ENCODE measurements at regions not wholly inside any gene's neighbourhood (a gene's known extent, or its start where the extent isn't known, plus 50 kb on each side); places are given as distances from the start of the nearest gene placed in this dataset.
"Not testable (repeated sequence)": the region's sequence is repeated elsewhere in the genome, so short reads cannot be mapped to it uniquely, and the experiment has no call there.

DNA sequence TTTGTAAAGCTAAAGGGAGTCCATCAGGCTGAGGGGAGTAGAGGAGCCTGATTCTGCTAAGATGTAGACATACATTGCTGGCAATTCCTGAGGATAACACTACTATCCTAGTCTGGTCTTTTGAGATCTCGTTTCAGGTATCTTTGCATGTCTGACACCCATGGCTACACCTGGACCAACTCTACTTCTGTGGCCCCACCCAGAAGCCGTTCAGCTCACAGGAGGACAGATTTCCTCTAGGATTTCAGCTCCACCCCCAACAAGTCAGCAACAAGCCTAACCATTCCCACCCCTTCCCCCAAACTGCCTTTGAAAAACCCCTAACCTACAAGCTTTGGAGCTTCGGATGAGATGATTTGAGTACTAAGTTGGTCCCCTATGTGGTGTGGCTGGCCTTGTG, 848.2 kb downstream of the NLGN4X start:
- Mint-ChIP-seq H3K4me3 (no peak overlapping the region), H3K27ac (no peak overlapping the region), H3K4me1 (ENCODE audit: low read depth) (no peaks in the 10 kb centered on the region), H3K27me3 (no peaks in the 10 kb centered on the region), H3K9me3 (ENCODE audit: low read depth) (no peaks in the 10 kb centered on the region), H3K36me3 (no peaks in the 10 kb centered on the region)

DNA sequence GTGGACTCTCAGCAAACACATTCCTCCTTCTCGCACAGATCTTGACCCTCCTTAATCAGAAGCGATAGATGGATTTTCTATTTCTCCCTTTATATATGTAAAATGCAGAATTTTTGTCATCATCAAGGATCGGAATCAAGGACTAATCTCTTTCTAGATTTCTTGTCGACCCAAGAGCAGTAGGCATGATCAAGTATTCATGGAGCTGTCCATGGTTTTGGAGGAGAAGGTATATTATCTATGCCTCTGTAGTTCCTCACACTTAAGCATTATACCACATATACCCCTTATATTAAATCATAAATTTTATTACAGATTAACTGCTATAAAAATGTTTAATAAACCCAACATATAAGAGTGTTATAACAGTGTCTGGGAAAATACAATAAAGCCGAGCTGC, 886.8 kb downstream of the NLGN4X start:
- Mint-ChIP-seq H3K4me1 (ENCODE audit: low read depth) (no peaks in the 10 kb centered on the region), H3K27ac (no peak overlapping the region), H3K27me3 (no peaks in the 10 kb centered on the region), H3K36me3 (no peaks in the 10 kb centered on the region), H3K4me3 (no peak overlapping the region), H3K9me3 (ENCODE audit: low read depth) (no peaks in the 10 kb centered on the region)

DNA sequence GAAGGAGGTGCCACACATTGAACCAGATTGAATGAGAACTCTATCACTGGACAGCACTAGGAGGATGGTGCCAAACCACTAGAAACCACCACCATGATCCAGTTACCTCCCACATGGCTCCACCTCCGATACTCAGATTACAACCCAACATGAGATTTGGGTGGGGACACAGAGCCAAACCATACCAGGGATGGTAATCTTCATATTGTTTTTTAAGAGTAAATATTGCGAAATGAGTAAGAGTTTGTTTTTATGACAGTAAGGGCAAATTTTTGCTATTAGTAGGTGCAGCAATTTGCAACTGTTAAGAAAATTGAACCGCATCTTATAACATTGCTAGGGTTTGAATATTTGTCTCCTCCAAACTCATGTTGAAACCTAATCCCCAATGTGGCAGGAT, 891.5 kb downstream of the NLGN4X start:
- Mint-ChIP-seq H3K27me3 (no peaks in the 10 kb centered on the region), H3K27ac (no peak overlapping the region), H3K4me1 (ENCODE audit: low read depth) (no peaks in the 10 kb centered on the region), H3K36me3 (no peaks in the 10 kb centered on the region), H3K9me3 (ENCODE audit: low read depth) (no peaks in the 10 kb centered on the region), H3K4me3 (no peak overlapping the region)

GRCh38 chrX:5324546-5324945, 904.1 kb downstream of the NLGN4X start:
- Mint-ChIP-seq H3K27me3 (no peaks in the 10 kb centered on the region), H3K36me3 (no peaks in the 10 kb centered on the region), H3K27ac (no peak overlapping the region)

DNA sequence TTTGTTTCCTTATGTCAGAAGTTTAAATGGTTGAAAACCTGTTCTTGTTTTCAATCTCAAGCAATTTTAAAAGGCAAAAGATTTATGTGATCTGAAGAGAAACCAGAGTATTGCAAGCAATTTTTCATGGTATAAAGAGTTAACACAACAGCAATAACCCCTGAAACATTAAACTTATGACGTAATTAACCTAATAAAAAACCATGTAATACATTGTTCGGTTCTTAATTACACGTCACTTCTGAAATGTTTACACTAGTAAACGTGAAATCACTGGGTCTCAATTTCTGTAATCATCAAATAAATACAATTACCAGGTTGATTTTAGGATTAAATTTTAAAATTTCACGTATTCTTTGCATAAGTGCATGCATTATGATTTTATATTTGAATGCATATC, 914.5 kb downstream of the NLGN4X start:
- no peaks in the 10 kb centered on the region for H3K36me3 Mint-ChIP-seq
- H3K4me3 Mint-ChIP-seq = no peak overlapping the region
- H3K9me3 Mint-ChIP-seq (ENCODE audit: low read depth) = no peaks in the 10 kb centered on the region
- H3K27ac Mint-ChIP-seq = no peak overlapping the region
- H3K27me3 Mint-ChIP-seq = no peaks in the 10 kb centered on the region
- no peaks in the 10 kb centered on the region for H3K4me1 Mint-ChIP-seq (ENCODE audit: low read depth)

More at GRCh38 chrX:5324546-5324945, 904.1 kb downstream of the NLGN4X start:
- no peaks in the 10 kb centered on the region for H3K4me1 Mint-ChIP-seq (ENCODE audit: low read depth)
- no peak overlapping the region for H3K4me3 Mint-ChIP-seq
- H3K9me3 Mint-ChIP-seq (ENCODE audit: low read depth) = no peaks in the 10 kb centered on the region

DNA sequence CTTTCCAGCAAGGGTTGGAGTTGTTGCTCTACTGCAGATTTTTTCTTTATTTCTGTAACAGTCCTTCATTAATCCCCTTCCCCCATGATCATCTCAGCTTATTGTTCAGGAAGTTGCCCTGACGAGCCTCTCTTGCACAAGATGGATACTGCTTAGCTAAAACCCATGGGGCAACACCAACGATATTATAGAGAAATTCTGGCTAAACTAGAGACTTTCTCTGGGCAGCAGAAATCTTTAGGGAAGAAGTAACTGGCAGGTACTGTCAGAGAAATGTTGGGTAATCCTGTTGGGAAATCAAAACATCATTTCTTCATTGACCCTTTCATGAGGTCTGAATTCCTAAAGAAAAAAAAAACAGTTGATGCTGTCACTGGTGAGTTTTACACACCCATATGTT, 921.3 kb downstream of the NLGN4X start:
- Mint-ChIP-seq H3K9me3 (ENCODE audit: low read depth) (no peaks in the 10 kb centered on the region), H3K4me3 (no peak overlapping the region), H3K4me1 (ENCODE audit: low read depth) (no peaks in the 10 kb centered on the region), H3K27ac (no peak overlapping the region), H3K36me3 (no peaks in the 10 kb centered on the region), H3K27me3 (no peaks in the 10 kb centered on the region)

DNA sequence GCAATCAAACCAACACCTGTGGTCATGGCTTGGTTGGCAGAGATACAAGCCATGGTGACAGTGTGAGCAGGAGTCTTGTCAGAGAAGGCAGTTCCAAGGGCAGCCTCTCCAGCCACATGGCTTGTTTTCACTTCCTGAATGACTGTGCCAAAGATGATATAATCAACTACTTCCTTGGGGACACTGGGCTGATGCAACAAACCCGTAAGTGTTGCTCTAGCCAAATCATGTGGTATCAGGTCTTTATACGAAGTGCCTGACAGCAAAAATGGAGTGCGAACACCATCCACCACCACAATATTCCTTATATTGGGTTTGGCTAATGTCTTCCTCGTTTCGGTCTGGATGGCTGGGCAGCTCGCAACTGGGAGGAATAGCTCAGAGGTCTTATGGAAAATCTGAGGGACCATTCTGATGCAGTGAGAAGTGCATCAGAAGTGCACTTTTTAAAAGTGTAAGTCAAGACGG, 922.0 kb downstream of the NLGN4X start:
- Mint-ChIP-seq H3K4me3 (no peak overlapping the region), H3K4me1 (ENCODE audit: low read depth) (no peaks in the 10 kb centered on the region), H3K27me3 (no peaks in the 10 kb centered on the region), H3K36me3 (no peaks in the 10 kb centered on the region), H3K9me3 (ENCODE audit: low read depth) (no peaks in the 10 kb centered on the region), H3K27ac (no peak overlapping the region)

GRCh38 chrX:5305452-5305851, 923.2 kb downstream of the NLGN4X start:
- Mint-ChIP-seq H3K27me3 (no peaks in the 10 kb centered on the region), H3K36me3 (no peaks in the 10 kb centered on the region), H3K9me3 (ENCODE audit: low read depth) (no peaks in the 10 kb centered on the region), H3K27ac (no peak overlapping the region), H3K4me1 (ENCODE audit: low read depth) (no peaks in the 10 kb centered on the region), H3K4me3 (no peak overlapping the region)

DNA sequence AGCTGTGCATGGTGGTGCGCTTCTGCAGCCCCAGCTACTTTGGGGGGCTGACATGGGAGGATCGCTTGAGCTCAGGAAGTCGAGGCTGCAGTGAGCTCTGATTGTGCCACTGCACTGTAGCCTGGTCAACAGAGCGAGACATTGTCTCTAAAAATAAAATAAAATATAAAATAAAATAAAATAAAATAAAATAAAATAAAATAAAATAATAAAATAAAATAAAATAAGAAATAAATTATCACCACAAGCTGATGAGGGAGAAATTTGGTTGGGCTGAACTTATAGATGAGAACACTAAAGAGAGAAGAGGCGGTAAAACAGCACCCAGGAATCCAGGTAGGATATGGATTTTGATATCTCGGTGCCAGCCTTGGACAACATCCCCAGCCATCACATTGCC, 933.7 kb downstream of the NLGN4X start:
- Mint-ChIP-seq H3K4me3 (no peak overlapping the region), H3K36me3 (no peaks in the 10 kb centered on the region), H3K9me3 (ENCODE audit: low read depth) (no peaks in the 10 kb centered on the region), H3K4me1 (ENCODE audit: low read depth) (no peaks in the 10 kb centered on the region), H3K27ac (no peak overlapping the region), H3K27me3 (no peaks in the 10 kb centered on the region)

DNA sequence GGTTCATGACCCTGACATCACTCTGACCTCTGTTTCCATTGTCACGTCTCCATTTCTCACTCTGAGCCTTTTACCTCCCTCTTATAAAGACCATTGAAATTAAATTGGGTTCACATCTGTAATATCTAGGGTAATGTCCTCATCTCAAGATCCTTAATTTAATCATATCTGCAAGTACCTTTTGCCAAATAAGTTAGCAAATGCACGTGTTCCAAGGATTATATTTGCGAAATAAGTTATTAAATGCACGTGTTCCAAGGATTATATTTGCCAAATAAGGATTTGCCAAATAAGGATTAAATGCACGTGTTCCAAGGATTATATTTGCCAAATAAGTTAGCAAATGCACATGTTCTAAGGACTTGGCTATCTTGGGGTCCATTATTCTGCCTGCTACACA, 938.0 kb downstream of the NLGN4X start:
- no peak overlapping the region for H3K4me3 Mint-ChIP-seq
- no peaks in the 10 kb centered on the region for H3K36me3 Mint-ChIP-seq
- H3K9me3 Mint-ChIP-seq (ENCODE audit: low read depth) = peaks cover 3% of the 10 kb centered on the region
- no peak overlapping the region for H3K27ac Mint-ChIP-seq
- H3K27me3 Mint-ChIP-seq = no peaks in the 10 kb centered on the region
- H3K4me1 Mint-ChIP-seq (ENCODE audit: low read depth) = no peaks in the 10 kb centered on the region

DNA sequence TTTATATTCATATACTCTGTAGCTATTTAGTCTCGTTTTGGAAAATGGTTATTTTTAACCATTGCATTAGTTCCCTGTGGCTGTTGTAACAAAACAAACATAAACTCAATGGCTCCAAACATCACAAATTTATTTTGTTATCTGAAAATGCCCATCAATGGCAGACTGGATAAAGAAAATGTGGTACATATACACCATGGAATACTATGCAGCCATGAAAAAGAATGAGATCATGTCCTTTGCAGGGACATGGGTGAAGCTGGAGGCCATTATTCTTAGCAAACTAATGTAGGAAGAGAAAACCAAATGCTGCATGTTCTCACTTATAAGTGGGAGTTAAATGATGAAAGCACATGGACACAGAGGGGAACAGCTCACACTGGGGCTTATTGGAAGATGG, 938.7 kb downstream of the NLGN4X start:
- not testable (repeated sequence) for H3K4me3 Mint-ChIP-seq; H3K36me3 Mint-ChIP-seq; H3K4me1 Mint-ChIP-seq (ENCODE audit: low read depth); H3K9me3 Mint-ChIP-seq (ENCODE audit: low read depth); H3K27ac Mint-ChIP-seq; H3K27me3 Mint-ChIP-seq

GRCh38 chrX:5278908-5279307, 949.8 kb downstream of the NLGN4X start:
- H3K4me1 Mint-ChIP-seq (ENCODE audit: low read depth) = no peaks in the 10 kb centered on the region
- no peak overlapping the region for H3K27ac Mint-ChIP-seq
- no peaks in the 10 kb centered on the region for H3K27me3 Mint-ChIP-seq
- H3K9me3 Mint-ChIP-seq (ENCODE audit: low read depth) = peaks cover 7% of the 10 kb centered on the region
- H3K36me3 Mint-ChIP-seq = no peaks in the 10 kb centered on the region
- no peak overlapping the region for H3K4me3 Mint-ChIP-seq

- Mint-ChIP-seq H3K9me3 (ENCODE audit: low read depth) (no peaks in the 10 kb centered on the region), H3K27ac (no peak overlapping the region), H3K36me3 (no peaks in the 10 kb centered on the region), H3K4me3 (no peak overlapping the region), H3K27me3 (no peaks in the 10 kb centered on the region), H3K4me1 (ENCODE audit: low read depth) (no peaks in the 10 kb centered on the region)
Observed at GRCh38 chrX:5265324-5265850, 963.3 kb downstream of the NLGN4X start.

DNA sequence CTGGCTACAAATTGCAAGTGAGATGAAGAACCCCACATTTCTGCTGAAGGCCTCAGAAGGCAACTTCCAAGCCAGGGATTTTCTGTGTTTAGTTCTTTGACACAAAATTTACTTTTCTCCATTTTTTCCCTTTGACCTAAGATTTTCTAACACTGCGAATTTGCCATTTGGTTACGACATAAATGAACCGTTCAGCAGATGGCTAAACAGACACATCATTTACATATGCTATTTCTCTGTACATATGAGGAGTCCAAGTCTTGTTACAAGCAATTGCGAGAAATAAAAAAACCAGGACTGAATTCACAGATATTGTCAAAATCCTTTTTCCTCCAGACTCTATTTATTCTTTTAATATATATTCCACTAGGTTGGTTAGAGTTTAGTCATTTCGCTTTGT, 978.6 kb downstream of the NLGN4X start:
- Mint-ChIP-seq H3K27me3 (no peaks in the 10 kb centered on the region), H3K4me3 (no peak overlapping the region), H3K36me3 (no peaks in the 10 kb centered on the region), H3K4me1 (ENCODE audit: low read depth) (no peaks in the 10 kb centered on the region), H3K9me3 (ENCODE audit: low read depth) (no peaks in the 10 kb centered on the region), H3K27ac (no peak overlapping the region)

- peaks cover 3% of the 10 kb centered on the region for H3K9me3 Mint-ChIP-seq (ENCODE audit: low read depth)
Observed at GRCh38 chrX:5242091-5242790, 986.4 kb downstream of the NLGN4X start.

DNA sequence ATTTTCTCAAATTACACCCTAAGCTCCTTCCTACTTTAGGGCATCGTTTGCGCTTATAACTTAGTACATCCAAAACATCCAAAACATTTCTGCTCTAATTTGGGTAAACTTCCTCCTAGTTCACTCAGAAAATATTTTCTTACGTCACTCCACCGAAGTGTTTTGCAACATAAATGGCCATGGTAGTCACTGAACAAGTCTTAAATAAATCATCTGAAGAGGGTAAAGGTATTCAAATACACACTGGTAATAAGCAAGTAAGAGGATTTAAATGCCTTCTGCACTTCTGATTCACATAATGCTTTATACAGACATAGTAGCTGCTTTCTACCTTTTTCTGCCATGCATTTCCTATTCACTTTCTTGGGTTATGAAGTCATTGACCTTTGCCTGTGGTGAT, 991.9 kb downstream of the NLGN4X start:
- peaks cover 3% of the 10 kb centered on the region for H3K9me3 Mint-ChIP-seq (ENCODE audit: low read depth)

More at GRCh38 chrX:5242091-5242790, 986.4 kb downstream of the NLGN4X start:
- no peaks in the 10 kb centered on the region for H3K27me3 Mint-ChIP-seq
- H3K4me3 Mint-ChIP-seq = no peak overlapping the region
- no peak overlapping the region for H3K27ac Mint-ChIP-seq
- H3K4me1 Mint-ChIP-seq (ENCODE audit: low read depth) = no peaks in the 10 kb centered on the region
- no peaks in the 10 kb centered on the region for H3K36me3 Mint-ChIP-seq

More for the DNA sequence above, 991.9 kb downstream of the NLGN4X start:
- H3K4me3 Mint-ChIP-seq = no peak overlapping the region
- no peaks in the 10 kb centered on the region for H3K36me3 Mint-ChIP-seq
- no peak overlapping the region for H3K27ac Mint-ChIP-seq
- H3K4me1 Mint-ChIP-seq (ENCODE audit: low read depth) = no peaks in the 10 kb centered on the region
- H3K27me3 Mint-ChIP-seq = no peaks in the 10 kb centered on the region
